Left hindlimb (tissue), 1 donor: ENCODE measurements at regions not wholly inside any gene's neighbourhood (a gene's known extent, or its start where the extent isn't known, plus 50 kb on each side); places are given as distances from the start of the nearest gene placed in this dataset.
"Not testable (repeated sequence)": the region's sequence is repeated elsewhere in the genome, so short reads cannot be mapped to it uniquely, and the experiment has no call there.

ENCODE experiments used
- DNase-seq: peaks from one replicate; pipeline ENCODE4 v3.0.0-alpha.2; 2018

DNA sequence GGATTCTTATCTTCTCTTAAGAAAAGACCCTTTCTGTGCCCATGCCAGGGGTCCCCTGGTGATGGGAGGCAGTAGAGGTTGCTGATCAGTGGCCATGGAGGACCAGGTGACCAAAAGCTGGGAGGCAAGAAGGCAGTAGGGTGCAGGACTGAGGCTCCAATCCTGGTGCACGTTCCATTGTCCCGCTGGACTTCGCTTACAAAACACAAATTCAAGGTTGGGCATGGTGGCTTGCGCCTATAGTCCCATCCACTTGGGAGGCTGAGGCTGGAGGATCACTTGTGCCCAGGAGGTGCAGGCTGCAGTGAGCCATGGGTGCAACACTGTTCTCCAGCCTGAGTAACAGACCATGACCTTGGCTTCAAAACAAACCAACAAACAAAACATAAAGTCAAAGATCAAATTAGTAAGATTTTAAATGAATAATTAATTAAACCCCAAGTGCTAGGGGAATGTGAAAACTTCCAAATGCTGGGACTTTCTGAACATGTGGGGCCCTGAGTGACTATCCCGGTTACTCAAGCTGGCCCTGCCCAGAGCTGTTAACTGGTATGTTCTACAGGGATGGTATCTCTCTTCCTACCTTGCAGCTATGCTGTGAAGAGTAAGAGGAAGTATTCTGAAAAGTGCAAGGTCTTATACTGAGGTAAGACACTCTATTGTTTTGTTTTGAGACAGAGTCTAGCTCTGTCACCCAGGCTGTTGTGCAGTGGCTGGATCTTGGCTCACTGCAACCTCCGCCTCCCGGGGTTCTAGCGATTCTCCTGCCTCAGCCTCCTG is 97.6 kb downstream of the LYZL2 start:
- DNase-seq, result no peak

DNA sequence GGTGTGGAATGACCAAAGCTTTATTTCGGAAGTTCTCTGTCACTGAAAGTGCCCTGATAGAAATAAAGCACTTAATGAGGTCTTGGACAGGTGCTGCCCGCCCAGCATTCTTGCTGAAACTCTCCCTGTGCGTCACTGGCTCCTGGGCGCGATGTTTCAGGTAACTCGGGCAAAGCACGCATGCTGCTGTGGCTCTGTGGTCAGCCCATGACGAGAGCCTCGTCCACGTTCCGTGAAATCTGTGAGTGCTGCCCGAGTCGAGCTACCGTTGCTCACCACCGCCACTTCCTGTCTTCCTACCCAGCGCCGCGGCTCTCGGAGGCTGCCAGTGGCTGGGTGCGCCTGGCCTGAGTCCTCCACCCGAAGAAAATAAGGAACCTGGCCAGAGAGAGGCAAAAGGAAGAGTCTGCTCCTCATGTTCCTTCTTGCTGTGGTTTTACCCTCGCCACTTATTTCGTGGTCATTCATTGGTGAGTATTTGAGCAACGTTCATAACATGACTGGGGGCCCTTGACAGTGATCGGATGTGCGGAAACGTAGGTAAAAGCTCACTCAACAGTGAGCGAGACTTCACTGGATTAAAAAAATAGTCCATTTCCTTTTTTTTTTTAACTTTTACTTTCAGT is 95.5 kb downstream of the MAP3K8 start:
- peak; percentile 51 for DNase-seq

DNA sequence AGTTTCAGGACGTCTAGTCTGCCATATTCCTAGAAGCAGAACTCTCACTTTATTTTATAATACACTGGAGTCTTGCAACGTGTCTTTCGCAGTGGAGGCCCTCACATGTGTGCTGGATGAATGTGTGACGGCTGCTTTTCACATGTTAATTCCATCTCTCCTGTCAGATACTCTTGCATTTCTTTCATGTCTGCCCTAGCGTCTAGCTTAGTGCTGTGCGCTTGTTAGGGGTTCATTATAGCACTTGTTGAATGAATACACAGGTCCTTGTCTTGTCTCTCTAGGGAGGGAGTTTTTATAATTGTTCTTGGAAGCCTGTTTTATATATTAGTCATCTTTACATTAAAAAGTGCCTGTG is 94.4 kb downstream of the MAP3K8 start:
- no peak for DNase-seq

DNA sequence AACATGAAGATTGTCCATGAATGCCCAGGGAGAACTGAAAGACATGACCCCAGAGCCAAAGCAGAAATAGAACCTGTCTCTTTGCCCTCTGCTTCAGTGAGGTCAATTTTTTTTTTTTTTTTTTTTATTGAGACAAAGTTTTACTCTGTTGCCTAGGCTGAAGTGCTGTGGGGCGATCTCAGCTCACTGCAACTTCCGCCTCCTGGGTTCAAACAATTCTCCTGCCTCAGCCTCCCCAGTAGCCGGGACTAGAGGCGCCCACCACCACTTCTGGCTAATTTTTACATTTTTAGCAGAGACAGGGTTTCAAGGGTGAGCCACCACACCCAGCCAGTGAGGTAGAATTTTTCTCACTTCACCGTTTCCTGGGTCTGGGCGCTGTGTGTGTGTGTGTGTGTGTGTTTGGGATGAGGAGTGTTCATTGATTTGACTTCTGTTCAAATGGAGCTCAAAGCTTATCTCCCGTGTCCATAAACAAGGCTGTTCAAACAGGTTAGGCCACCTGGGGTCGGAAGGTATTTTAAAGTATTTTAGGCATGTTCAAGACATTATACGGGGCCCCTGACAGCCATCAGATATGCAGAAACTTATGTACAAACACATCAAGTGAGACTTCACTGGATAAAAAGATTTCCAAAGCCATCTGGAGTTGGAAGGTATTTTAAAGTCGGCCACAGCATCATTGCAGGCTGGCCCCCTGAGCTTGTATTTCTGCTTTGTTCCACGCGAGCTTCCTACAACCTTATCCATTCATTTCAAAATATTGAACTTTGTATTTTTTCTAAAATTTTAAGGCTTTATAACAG is 93.8 kb downstream of the MAP3K8 start:
- DNase-seq, result no peak

DNA sequence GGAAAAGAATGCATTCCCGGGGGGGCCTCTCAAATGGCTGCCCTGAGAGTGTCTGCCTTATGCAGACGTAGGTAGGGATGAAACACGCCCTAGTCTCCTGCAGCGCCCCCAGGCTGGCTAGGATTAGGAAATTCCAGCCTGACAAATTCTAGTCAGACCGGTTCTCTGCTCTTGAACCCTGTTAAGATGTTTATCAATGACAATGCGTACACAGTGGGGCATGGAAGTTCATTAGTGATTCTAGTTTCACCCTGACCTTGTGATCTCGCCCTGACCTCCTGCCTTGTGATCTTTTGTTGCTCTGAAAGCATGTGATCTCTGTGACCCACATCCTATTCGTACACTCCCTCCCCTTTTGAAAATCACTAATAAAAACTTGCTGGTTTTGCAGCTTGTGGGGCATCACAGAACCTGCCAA is 88.7 kb downstream of the MAP3K8 start:
- not testable (repeated sequence) for DNase-seq

DNA sequence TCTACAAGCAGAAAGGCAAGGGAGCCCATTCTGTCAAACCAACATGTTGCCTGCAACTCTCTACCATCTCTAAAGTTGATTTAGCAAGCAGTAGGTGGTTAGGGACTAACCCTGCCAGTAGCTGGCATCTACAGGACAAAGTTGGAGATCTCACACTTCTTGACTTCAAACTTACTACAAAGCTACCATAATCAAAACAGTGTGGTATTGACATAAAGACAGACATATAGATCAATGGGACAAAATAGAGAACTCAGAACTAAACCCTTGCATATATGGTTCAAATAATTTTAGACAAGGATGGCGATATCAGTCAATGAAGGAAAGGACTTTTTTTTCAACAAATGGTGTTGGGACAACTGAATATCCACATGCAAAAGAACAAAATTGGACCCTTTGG is 84.9 kb downstream of the MAP3K8 start:
- DNase-seq, result no peak
